CD14-positive monocyte (primary cell): ENCODE measurements at regions not wholly inside any gene's neighbourhood (a gene's known extent, or its start where the extent isn't known, plus 50 kb on each side); places are given as distances from the start of the nearest gene placed in this dataset.

Experiments
- DNase-seq, 3 donors: peaks; one replicate each; pipeline ENCODE4 v3.0.0-alpha.2; 2011 to 2022
- H2AFZ ChIP-seq: 2 replicates; pipeline ENCODE4 v1.6.0; 2012; ENCODE audit warnings: mild to moderate bottlenecking, low read depth, low read length, inconsistent platforms; ENCODE audit not compliant: insufficient read depth, poor library complexity, severe bottlenecking
- H3K27ac ChIP-seq, 2 donors: 1 replicate in 1 of 2; 2 replicates in 1 of 2; pipeline ENCODE4 v1.5.1; 2012 to 2013; ENCODE audit warnings: low read length in 2 of 2, control low read depth in 1 of 2, inconsistent platforms in 1 of 2, low read depth in 1 of 2, mild to moderate bottlenecking in 1 of 2
- H3K27me3 ChIP-seq, 2 donors: one replicate each; pipeline versions ENCODE4 v1.6.0 to v1.6.1; 2011 to 2013; ENCODE audit warnings: low read length in 2 of 2; ENCODE audit not compliant: control insufficient read depth in 2 of 2, insufficient read depth in 2 of 2
- H3K36me3 ChIP-seq, 2 donors: replicated peaks in 1 of 2; 1 replicate in 1 of 2; 2 replicates in 1 of 2; pipeline versions ENCODE4 v1.5.1 to v1.6.1; 2012 to 2013; ENCODE audit warnings: low read length in 2 of 2, control low read depth in 1 of 2, inconsistent platforms in 1 of 2, mild to moderate bottlenecking in 1 of 2; ENCODE audit not compliant: insufficient read depth in 2 of 2, control insufficient read depth in 1 of 2
- H3K4me1 ChIP-seq, 2 donors: 1 replicate in 1 of 2; 2 replicates in 1 of 2; pipeline versions ENCODE4 v1.5.1 to v1.6.1; 2012 to 2013; ENCODE audit warnings: low read length in 2 of 2, control low read depth in 1 of 2, inconsistent platforms in 1 of 2, mild to moderate bottlenecking in 1 of 2, moderate library complexity in 1 of 2; ENCODE audit not compliant: insufficient read depth in 2 of 2, control insufficient read depth in 1 of 2
- H3K4me2 ChIP-seq: replicated peaks from 2 replicates; pipeline ENCODE3; 2012; ENCODE audit warnings: low read length, moderate library complexity, mild to moderate bottlenecking; ENCODE audit not compliant: poor library complexity, severe bottlenecking; ENCODE audit errors: extremely low read depth
- H3K4me3 ChIP-seq, 3 experiments: fragments of 200-600 bp in 1 of 3; sonication (generic) in 1 of 3; replicated peaks in 1 of 3; 1 replicate in 2 of 3; 2 replicates in 1 of 3; pipeline ENCODE4 v1.5.1; 2011 to 2013; ENCODE audit warnings: low read length in 3 of 3, mild to moderate bottlenecking in 3 of 3, control low read depth in 2 of 3, low read depth in 2 of 3, inconsistent platforms in 1 of 3, moderate library complexity in 1 of 3
- H3K79me2 ChIP-seq: 2 replicates; pipeline ENCODE4 v1.6.0; 2012; ENCODE audit warnings: mild to moderate bottlenecking, control low read depth, inconsistent platforms, low read length, moderate library complexity; ENCODE audit not compliant: insufficient read depth
- H3K9ac ChIP-seq: 2 replicates; pipeline ENCODE4 v1.6.0; 2017; ENCODE audit warnings: low read length, mild to moderate bottlenecking; ENCODE audit not compliant: insufficient read depth, poor library complexity, severe bottlenecking
- H3K9me3 ChIP-seq, 2 donors: replicated peaks in 1 of 2; 1 replicate in 1 of 2; 2 replicates in 1 of 2; pipeline versions ENCODE4 v1.5.1 to v1.6.1; 2012 to 2013; ENCODE audit warnings: low read length in 2 of 2, control low read depth in 1 of 2; ENCODE audit not compliant: control insufficient read depth in 1 of 2, insufficient read depth in 1 of 2
- H4K20me1 ChIP-seq: 2 replicates; pipeline ENCODE4 v1.6.0; 2012; ENCODE audit warnings: mild to moderate bottlenecking, low read length, control low read depth, moderate library complexity; ENCODE audit not compliant: insufficient read depth
- H3K27ac Mint-ChIP-seq, 7 donors: one replicate each; pipeline ENCODE4 v1.8.0; 2020; ENCODE audit warnings: mild to moderate bottlenecking in 7 of 7, mixed read lengths in 7 of 7, moderate library complexity in 6 of 7, inconsistent platforms in 2 of 7
- H3K27me3 Mint-ChIP-seq, 3 donors: one replicate each; pipeline ENCODE4 v1.8.0; 2021 to 2022; ENCODE audit warnings: low read depth in 3 of 3, mild to moderate bottlenecking in 3 of 3, mixed read lengths in 3 of 3, moderate library complexity in 3 of 3, inconsistent platforms in 1 of 3
- H3K36me3 Mint-ChIP-seq, 2 donors: one replicate each; pipeline ENCODE4 v1.8.0; 2020; ENCODE audit warnings: mixed read lengths in 2 of 2, inconsistent platforms in 1 of 2, mild to moderate bottlenecking in 1 of 2
- H3K4me1 Mint-ChIP-seq: one replicate; pipeline ENCODE4 v1.8.0; 2020; ENCODE audit warnings: mild to moderate bottlenecking, mixed read lengths
- H3K4me3 Mint-ChIP-seq, 2 donors: one replicate each; pipeline ENCODE4 v1.8.0; 2020; ENCODE audit warnings: mild to moderate bottlenecking in 2 of 2, mixed read lengths in 2 of 2, moderate library complexity in 1 of 2
- H3K9me3 Mint-ChIP-seq, 7 donors: one replicate each; pipeline ENCODE4 v1.8.0; 2020 to 2022; ENCODE audit warnings: mixed read lengths in 7 of 7, mild to moderate bottlenecking in 6 of 7, moderate library complexity in 6 of 7, inconsistent platforms in 2 of 7
- CTCF ChIP-seq: fragments of 200-600 bp; IDR thresholded peaks from one replicate; pipeline ENCODE4 v1.8.0; 2022; ENCODE audit warnings: antibody characterized with exemption, mild to moderate bottlenecking
- WGBS: methylation state at CpG from one replicate; pipeline ENCODE4 v1.1.5; 2013; ENCODE audit warnings: missing lambda C conversion rate; ENCODE audit not compliant: insufficient coverage; 5-methylcytosine and 5-hydroxymethylcytosine counted together
- intact Hi-C, 2 donors: fragments of 100-400 bp; cut with micrococcal nuclease; formaldehyde crosslinking; loops; one replicate each; pipeline versions ENCODE4 v1.15.0 to v1.15.1; 2023

GRCh38 chr5:60538426-60538825 lies 161.5 kb downstream of the DEPDC1B start:
- peaks cover 48% of the 10 kb centered on the region for H3K4me1 Mint-ChIP-seq
- H2AFZ ChIP-seq, result no peak overlapping the region
- DNase-seq, result peak in 1 of 3 donors; percentile 41
- peaks cover 0 to 7% (median 3%) of the 10 kb centered on the region in 7 donors for H3K9me3 Mint-ChIP-seq
- H3K27ac ChIP-seq, result peak overlapping the region in 1 of 2 donors; percentile 88
- H3K9me3 ChIP-seq, result no peaks in the 10 kb centered on the region
- no peaks in the 10 kb centered on the region for H4K20me1 ChIP-seq
- H3K36me3 Mint-ChIP-seq, result no peaks in the 10 kb centered on the region
- H3K27me3 Mint-ChIP-seq, result peaks cover 11 to 14% (median 13%) of the 10 kb centered on the region in 3 donors
- no peaks in the 10 kb centered on the region for H3K36me3 ChIP-seq
- H3K4me3 Mint-ChIP-seq, result peak overlapping the region in 1 of 2 donors; percentile 54
- peak overlapping the region; percentile 46 for H3K4me2 ChIP-seq
- no peak for TF ChIP-seq CTCF
- H3K4me1 ChIP-seq, result peaks cover 33 to 49% of the 10 kb centered on the region in 2 donors
- H3K4me3 ChIP-seq, result peak overlapping the region in 1 of 3 experiments; percentile 37
- peak overlapping the region; percentile 74 to 97 (median 95) for H3K27ac Mint-ChIP-seq
- intact Hi-C loops, result no loop called here
- no CpG with 5 or more reads among the region's 2 CpGs for WGBS
- no peaks in the 10 kb centered on the region for H3K79me2 ChIP-seq
- H3K27me3 ChIP-seq, result peaks cover 0 to 3% of the 10 kb centered on the region in 2 donors
- peak overlapping the region; percentile 27 for H3K9ac ChIP-seq

GRCh38 chr5:60535951-60536350 lies 164.0 kb downstream of the DEPDC1B start:
- 100% methylated on average over 1 of the region's 2 CpGs for WGBS

More at GRCh38 chr5:60535951-60536350, 164.0 kb downstream of the DEPDC1B start:
- Mint-ChIP-seq H3K4me1 (peaks cover 31% of the 10 kb centered on the region), H3K4me3 (no peak overlapping the region), H3K27ac (no peak overlapping the region), H3K27me3 (peaks cover 6 to 8% (median 6%) of the 10 kb centered on the region in 3 donors), H3K36me3 (peaks cover 0 to 2% of the 10 kb centered on the region in 2 donors), H3K9me3 (peaks cover 0 to 9% (median 4%) of the 10 kb centered on the region in 7 donors)
- Histone ChIP-seq H3K4me1 (peaks cover 20 to 31% of the 10 kb centered on the region in 2 donors), H3K4me3 (no peak overlapping the region), H3K27ac (no peak overlapping the region), H3K36me3 (no peaks in the 10 kb centered on the region), H3K4me2 (no peak overlapping the region), H3K27me3 (no peaks in the 10 kb centered on the region), H3K79me2 (no peaks in the 10 kb centered on the region), H2AFZ (no peak overlapping the region), H4K20me1 (no peaks in the 10 kb centered on the region), H3K9ac (no peak overlapping the region), H3K9me3 (peaks cover 0 to under 1% of the 10 kb centered on the region in 2 donors)
- intact Hi-C loops, result no loop called here
- no peak for TF ChIP-seq CTCF
- no peak for DNase-seq
